OCI-LY7 (cell line): ENCODE measurements at regions not wholly inside any gene's neighbourhood (a gene's known extent, or its start where the extent isn't known, plus 50 kb on each side); places are given as distances from the start of the nearest gene placed in this dataset.

Experiments
- BruUV-seq: library from RNA; stranded (reverse); fragments of 400-500 nt; replicated peaks from 2 replicates; lab custom pipeline; 2021; lab: Mats Ljungman, UMichigan
- CTCF ChIA-PET: fragments of 300-600 bp; sonication (Branson Sonifier 250); formaldehyde crosslinking; loops from one replicate; lab custom pipeline; 2022; ENCODE audit warnings: antibody characterized with exemption; ENCODE audit not compliant: unreplicated experiment; lab: Charles Lee
- POLR2A ChIA-PET: fragments of 300-600 bp; sonication (Branson Sonifier 250); formaldehyde crosslinking; loops from one replicate; lab custom pipeline; 2022; ENCODE audit warnings: antibody characterized with exemption; lab: Charles Lee
- DNase-seq: peaks from one replicate; pipeline ENCODE4 v3.0.0-alpha.2; 2015; ENCODE audit warnings: low spot score
- H2AFZ ChIP-seq: fragments of 200-600 bp; sonication (generic), shearing (Covaris generic); 2 replicates; pipeline ENCODE4 v1.6.1; 2014; ENCODE audit warnings: mild to moderate bottlenecking, antibody characterized with exemption, low read length, moderate library complexity
- H3K27ac ChIP-seq: fragments of 200-600 bp; sonication (generic); 2 replicates; pipeline ENCODE4 v1.5.1; 2014; ENCODE audit warnings: mixed run types, low read depth, mild to moderate bottlenecking, moderate library complexity, low read length, inconsistent platforms; ENCODE audit not compliant: poor library complexity, severe bottlenecking
- H3K36me3 ChIP-seq: fragments of 200-600 bp; sonication (generic); 2 replicates; pipeline ENCODE4 v1.6.1; 2014; ENCODE audit warnings: mild to moderate bottlenecking, antibody characterized with exemption, low read length, moderate library complexity, mixed read lengths; ENCODE audit not compliant: insufficient read depth
- H3K4me1 ChIP-seq: fragments of 200-600 bp; sonication (generic); 2 replicates; pipeline ENCODE4 v1.5.1; 2014; ENCODE audit warnings: mild to moderate bottlenecking, low read length; ENCODE audit not compliant: insufficient read depth, poor library complexity, severe bottlenecking
- H3K4me2 ChIP-seq: fragments of 200-600 bp; sonication (generic); 2 replicates; pipeline ENCODE4 v1.6.1; 2014; ENCODE audit warnings: mild to moderate bottlenecking, low read length
- H3K4me3 ChIP-seq: fragments of 200-600 bp; sonication (generic); 2 replicates; pipeline ENCODE4 v1.5.1; 2014; ENCODE audit warnings: mild to moderate bottlenecking, low read depth, low read length; ENCODE audit not compliant: poor library complexity, severe bottlenecking
- H3K79me2 ChIP-seq: fragments of 200-600 bp; sonication (generic); 2 replicates; pipeline ENCODE4 v1.6.1; 2016; ENCODE audit warnings: low read depth, mild to moderate bottlenecking, low read length, moderate library complexity, mixed read lengths; ENCODE audit not compliant: insufficient read depth
- H3K9me2 ChIP-seq: fragments of 200-600 bp; sonication (generic); 2 replicates; pipeline ENCODE4 v1.6.1; 2016; ENCODE audit warnings: mild to moderate bottlenecking, low read length, mixed read lengths; ENCODE audit not compliant: insufficient read depth
- H3K9me3 ChIP-seq: fragments of 200-600 bp; sonication (generic); 2 replicates; pipeline ENCODE4 v1.6.1; 2014; ENCODE audit warnings: mild to moderate bottlenecking, mixed run types, low read length, mixed read lengths
- H4K20me1 ChIP-seq: fragments of 200-600 bp; sonication (generic); 2 replicates; pipeline ENCODE4 v1.6.1; 2014; ENCODE audit warnings: mild to moderate bottlenecking, antibody characterized with exemption, low read length, moderate library complexity, mixed read lengths; ENCODE audit not compliant: insufficient read depth
- CTCF ChIP-seq: fragments of 200-600 bp; sonication (generic); conservative IDR thresholded peaks from 2 replicates; pipeline ENCODE4 v1.5.1; 2014; ENCODE audit warnings: mild to moderate bottlenecking, antibody characterized with exemption, low read length, moderate library complexity, mixed read lengths
- EZH2phosphoT487 ChIP-seq: fragments of 200-600 bp; sonication (generic); IDR thresholded peaks from 2 replicates; pipeline ENCODE4 v1.6.1; 2018; ENCODE audit warnings: low read depth, borderline replicate concordance, mild to moderate bottlenecking, mixed run types, antibody characterized with exemption, low read length, moderate library complexity, mixed read lengths
- intact Hi-C: fragments of 100-400 bp; cut with micrococcal nuclease; formaldehyde crosslinking; loops from one replicate; pipeline ENCODE4 v1.10.0; 2022; ENCODE audit not compliant: unreplicated experiment

- Histone ChIP-seq H3K9me3 (0 out of 2 replicates have a peak, but pooled peaks cover 5% of the 10 kb centered on the region), H3K4me1 (no peaks in the 10 kb centered on the region), H3K79me2 (no peaks in the 10 kb centered on the region), H3K27ac (no peak overlapping the region), H3K9me2 (no peaks in the 10 kb centered on the region), H3K36me3 (no peaks in the 10 kb centered on the region), H4K20me1 (no peaks in the 10 kb centered on the region), H3K4me2 (no peak overlapping the region), H2AFZ (no peak overlapping the region), H3K4me3 (no peak overlapping the region)
- intact Hi-C loops = no loop called here
- no TSS peak for BruUV-seq
- ChIA-PET CTCF (no interaction called here), POLR2A (interaction anchor here (0.7 to 0.9 kb wide), 2 partner anchors 9 to 23 kb away, joined by 3 read pairs; no protein-coding TSS in a partner anchor)
- no peak for TF ChIP-seq EZH2phosphoT487
- no peak for TF ChIP-seq CTCF
- DNase-seq = no peak
Observed at GRCh38 chr15:93880358-93880757, 351.0 kb upstream of the MCTP2 start.

DNA sequence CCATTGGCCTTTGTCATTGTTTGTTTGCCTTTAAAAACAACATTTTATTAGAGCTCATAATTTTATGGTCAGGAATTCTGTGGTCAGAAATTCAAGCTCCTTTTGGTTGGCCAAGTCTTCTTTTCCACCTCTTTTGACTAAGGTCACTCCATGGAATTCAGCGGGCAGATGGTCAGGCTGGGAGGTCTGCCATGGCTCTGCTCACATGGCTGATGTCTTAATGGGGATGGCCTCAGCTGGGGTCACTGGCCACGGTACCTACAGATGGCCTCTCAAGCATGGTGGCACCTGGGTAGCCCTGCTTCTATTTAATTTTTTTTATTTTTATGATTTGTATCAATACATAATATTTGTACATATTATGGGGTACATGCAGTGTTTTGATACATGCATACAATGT is 360.8 kb upstream of the MCTP2 start:
- Histone ChIP-seq H4K20me1 (no peaks in the 10 kb centered on the region), H3K9me2 (no peaks in the 10 kb centered on the region), H3K79me2 (no peaks in the 10 kb centered on the region), H3K4me3 (no peak overlapping the region), H3K27ac (no peak overlapping the region), H3K36me3 (no peaks in the 10 kb centered on the region), H2AFZ (no peak overlapping the region), H3K4me2 (no peak overlapping the region), H3K9me3 (no peaks in the 10 kb centered on the region), H3K4me1 (no peaks in the 10 kb centered on the region)
- POLR2A ChIA-PET = interaction anchor here (0.5 to 1.0 kb wide), 2 partner anchors 9 to 1341 kb away, joined by 3 to 5 read pairs; no protein-coding TSS in a partner anchor
- DNase-seq = no peak
- intact Hi-C loops = no loop called here
- CTCF ChIA-PET = no interaction called here
- TF ChIP-seq CTCF (no peak), EZH2phosphoT487 (no peak)
- BruUV-seq = no TSS peak

DNA sequence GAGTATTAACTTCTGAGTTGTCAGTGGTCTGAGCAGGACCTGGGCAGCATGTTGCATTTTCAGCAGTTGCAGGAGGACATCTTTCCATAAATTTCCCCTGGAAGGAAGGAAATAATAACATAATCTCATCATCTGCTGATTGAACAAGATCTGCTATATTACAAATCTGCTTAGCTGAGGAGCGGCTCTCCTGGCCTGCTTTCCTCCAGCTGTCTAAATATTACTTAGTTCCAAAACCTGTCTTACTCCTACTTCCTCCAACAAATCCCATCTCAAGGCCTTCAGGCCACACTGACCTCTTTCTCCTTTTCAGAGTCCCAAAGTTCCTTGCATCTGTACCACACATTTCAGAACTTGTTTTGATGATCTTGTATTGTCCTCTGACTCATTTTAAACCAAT is 364.4 kb upstream of the MCTP2 start:
- no peaks in the 10 kb centered on the region for H4K20me1 ChIP-seq
- TF ChIP-seq CTCF (no peak), EZH2phosphoT487 (no peak)
- H3K9me3 ChIP-seq = no peaks in the 10 kb centered on the region
- ChIA-PET CTCF (no interaction called here), POLR2A (interaction anchor here (0.6 to 0.9 kb wide), 2 partner anchors 27 to 1298 kb away, joined by 3 read pairs; no protein-coding TSS in a partner anchor)
- no TSS peak for BruUV-seq
- no peaks in the 10 kb centered on the region for H3K9me2 ChIP-seq
- no peaks in the 10 kb centered on the region for H3K4me1 ChIP-seq
- H2AFZ ChIP-seq = no peak overlapping the region
- H3K4me3 ChIP-seq = no peak overlapping the region
- no peak for DNase-seq
- no peaks in the 10 kb centered on the region for H3K79me2 ChIP-seq
- H3K4me2 ChIP-seq = no peak overlapping the region
- H3K36me3 ChIP-seq = no peaks in the 10 kb centered on the region
- no peak overlapping the region for H3K27ac ChIP-seq
- intact Hi-C loops = no loop called here
